MM.1S (cell line): ENCODE measurements at regions not wholly inside any gene's neighbourhood (a gene's known extent, or its start where the extent isn't known, plus 50 kb on each side); places are given as distances from the start of the nearest gene placed in this dataset.

ENCODE experiments used
- CTCF ChIP-seq: fragments of 300-600 bp; sonication (generic); IDR thresholded peaks from 2 replicates; pipeline ENCODE4 v1.5.1; 2016; ENCODE audit warnings: antibody characterized with exemption, low read length, mixed read lengths
- EZH2phosphoT487 ChIP-seq: fragments of 300-600 bp; sonication (generic); IDR thresholded peaks from 2 replicates; pipeline ENCODE4 v1.6.1; 2018; ENCODE audit warnings: antibody characterized with exemption, low read length

GRCh38 chr4:4666187-4666586 is 124.3 kb upstream of the STX18 start:
- TF ChIP-seq CTCF, result no peak
- TF ChIP-seq EZH2phosphoT487, result no peak
